ENCODE measurements at regions not wholly inside any gene's neighbourhood (a gene's known extent, or its start where the extent isn't known, plus 50 kb on each side); places are given as distances from the start of the nearest gene placed in this dataset.
A peak's percentile ranks its signal among the peaks of the same experiment; 100 is the strongest.

DNA sequence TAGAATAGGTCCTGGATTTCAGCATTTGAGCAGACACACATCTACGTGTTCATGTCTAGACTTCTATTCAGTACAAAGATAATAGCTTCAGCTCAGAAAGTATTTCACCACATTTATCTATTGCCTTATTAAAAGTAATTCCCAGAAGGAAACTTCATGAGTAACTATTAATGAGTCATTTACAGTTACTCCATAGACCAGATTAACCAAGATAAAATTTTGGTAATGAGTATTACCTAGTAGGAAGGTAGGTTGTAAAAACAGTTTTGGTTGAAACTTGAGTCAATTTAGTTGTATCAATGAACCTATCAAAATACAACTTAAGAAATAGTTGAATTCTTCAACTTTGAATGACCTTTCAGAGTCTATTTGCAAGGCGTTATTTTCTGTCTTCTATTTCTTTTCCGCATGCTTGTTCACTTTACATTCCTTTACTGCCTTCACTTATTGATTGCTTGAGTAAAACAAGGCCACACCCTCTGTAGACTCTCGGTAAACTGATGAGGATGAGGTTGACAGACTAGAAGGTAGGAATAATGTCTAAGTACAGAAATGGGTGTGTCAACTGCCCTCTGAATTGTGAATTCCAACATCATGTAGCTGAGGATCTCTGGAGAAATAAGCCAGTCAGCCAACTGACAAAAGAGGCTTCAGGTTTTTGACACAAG is 1165.6 kb upstream of the ZEB2 start:
- H3K4me2 ChIP-seq (ENCODE audit: extremely low read depth, insufficient read depth, low read length) = no peak overlapping the region
- H3K36me3 ChIP-seq (ENCODE audit: control insufficient read depth, insufficient read depth, low read length) = no peaks in the 10 kb centered on the region
- no peak overlapping the region for H3K9ac ChIP-seq (ENCODE audit: insufficient read depth, low read length)
- H4K20me1 ChIP-seq (ENCODE audit: control insufficient read depth, extremely low read depth, insufficient read depth, low read length) = no peaks in the 10 kb centered on the region
- H3K27ac ChIP-seq (ENCODE audit: insufficient read depth, low read length) = no peak overlapping the region
- H3K4me1 ChIP-seq (ENCODE audit: control insufficient read depth, extremely low read depth, insufficient read depth, low read length) = no peaks in the 10 kb centered on the region
- no peak overlapping the region for H3K4me3 ChIP-seq (replicated peaks in 1 of 4; ENCODE audit: control extremely low read depth in 1 of 4, insufficient read depth in 1 of 4, low read depth in 3 of 4, low read length in 4 of 4)
- H3K9me3 ChIP-seq (ENCODE audit: control insufficient read depth, insufficient read depth, low read depth, low read length) = no peaks in the 10 kb centered on the region
- H2AFZ ChIP-seq (ENCODE audit: low read length) = no peak overlapping the region
- DNase-seq (ENCODE audit: low read depth in 2 of 2) = peak; percentile 11 to 79
- TF ChIP-seq CTCF (conservative IDR thresholded peaks at IDR 0.05 in 1 of 2, IDR thresholded peaks at IDR 0.05 in 1 of 2; ENCODE audit: low read depth in 1 of 2, low read length in 2 of 2) (no peak), EZH2 (IDR thresholded peaks at IDR 0.05; ENCODE audit: low read length, missing control alignments) (no peak)
- no peaks in the 10 kb centered on the region for H3K79me2 ChIP-seq (ENCODE audit: control insufficient read depth, insufficient read depth, low read length)
- H3K27me3 ChIP-seq (ENCODE audit: control insufficient read depth, insufficient read depth, low read length) = no peaks in the 10 kb centered on the region

DNA sequence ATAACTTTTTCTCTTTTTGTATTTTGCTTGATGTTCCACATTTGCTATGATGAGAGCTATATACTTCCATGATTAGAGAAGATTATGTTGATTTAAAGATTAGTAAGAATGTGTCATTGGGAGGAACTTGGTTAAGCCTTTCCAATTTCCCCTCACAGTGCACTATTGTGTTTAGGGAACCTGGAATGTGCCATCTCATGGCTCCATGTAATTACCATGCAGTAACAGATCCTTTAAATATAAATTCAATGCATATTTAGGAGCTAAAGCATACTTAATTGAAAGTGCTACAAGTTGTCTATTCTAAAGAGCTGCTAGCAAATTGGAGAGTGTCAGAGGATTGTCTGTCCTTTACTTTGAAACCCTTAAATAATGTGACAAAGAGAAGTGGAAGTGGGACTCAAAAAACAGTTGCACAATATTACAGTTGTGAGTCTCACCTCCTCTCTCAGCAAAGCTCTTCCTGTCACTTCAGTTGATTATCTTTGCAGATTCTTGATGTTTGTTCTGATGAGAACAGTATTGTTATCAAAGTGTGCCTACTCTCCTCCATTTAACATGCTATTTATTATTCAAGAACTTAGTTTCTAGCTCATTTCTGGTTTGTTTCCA is 1162.7 kb upstream of the ZEB2 start:
- Histone ChIP-seq H2AFZ (ENCODE audit: low read length) (no peak overlapping the region), H3K4me1 (ENCODE audit: control insufficient read depth, extremely low read depth, insufficient read depth, low read length) (no peaks in the 10 kb centered on the region), H4K20me1 (ENCODE audit: control insufficient read depth, extremely low read depth, insufficient read depth, low read length) (no peaks in the 10 kb centered on the region), H3K9me3 (ENCODE audit: control insufficient read depth, insufficient read depth, low read depth, low read length) (no peaks in the 10 kb centered on the region), H3K79me2 (ENCODE audit: control insufficient read depth, insufficient read depth, low read length) (no peaks in the 10 kb centered on the region), H3K4me2 (ENCODE audit: extremely low read depth, insufficient read depth, low read length) (no peak overlapping the region), H3K27ac (ENCODE audit: insufficient read depth, low read length) (no peak overlapping the region), H3K4me3 (replicated peaks in 1 of 4; ENCODE audit: control extremely low read depth in 1 of 4, insufficient read depth in 1 of 4, low read depth in 3 of 4, low read length in 4 of 4) (no peak overlapping the region), H3K27me3 (ENCODE audit: control insufficient read depth, insufficient read depth, low read length) (no peaks in the 10 kb centered on the region), H3K9ac (ENCODE audit: insufficient read depth, low read length) (no peak overlapping the region), H3K36me3 (ENCODE audit: control insufficient read depth, insufficient read depth, low read length) (no peaks in the 10 kb centered on the region)
- TF ChIP-seq CTCF (conservative IDR thresholded peaks at IDR 0.05 in 1 of 2, IDR thresholded peaks at IDR 0.05 in 1 of 2; ENCODE audit: low read depth in 1 of 2, low read length in 2 of 2) (no peak), EZH2 (IDR thresholded peaks at IDR 0.05; ENCODE audit: low read length, missing control alignments) (no peak)
- peak; percentile 9 to 32 for DNase-seq (ENCODE audit: low read depth in 2 of 2)

DNA sequence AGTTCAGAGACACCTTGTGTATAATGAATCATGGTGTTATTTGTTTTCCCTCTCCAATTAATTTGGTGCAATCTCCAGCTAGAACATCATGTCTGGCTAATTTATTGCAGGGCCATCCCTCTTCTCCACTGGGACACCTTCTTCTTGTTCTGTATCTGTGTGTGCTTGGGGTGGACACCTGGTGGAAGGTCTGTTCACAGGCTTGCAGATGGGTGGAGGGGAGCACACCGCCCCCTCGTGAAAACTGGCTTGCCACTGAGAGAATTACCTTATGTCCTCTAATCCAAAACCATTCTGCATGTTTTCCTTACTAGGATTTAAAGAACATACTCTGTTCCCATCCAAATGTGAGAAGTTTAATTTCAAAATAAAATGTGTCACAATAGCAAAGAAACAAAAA is 1160.4 kb upstream of the ZEB2 start:
- Histone ChIP-seq H4K20me1 (ENCODE audit: control insufficient read depth, extremely low read depth, insufficient read depth, low read length) (no peaks in the 10 kb centered on the region), H3K4me2 (ENCODE audit: extremely low read depth, insufficient read depth, low read length) (no peak overlapping the region), H3K9me3 (ENCODE audit: control insufficient read depth, insufficient read depth, low read depth, low read length) (no peaks in the 10 kb centered on the region), H3K4me3 (replicated peaks in 1 of 4; ENCODE audit: control extremely low read depth in 1 of 4, insufficient read depth in 1 of 4, low read depth in 3 of 4, low read length in 4 of 4) (no peak overlapping the region), H3K9ac (ENCODE audit: insufficient read depth, low read length) (no peak overlapping the region), H3K27me3 (ENCODE audit: control insufficient read depth, insufficient read depth, low read length) (no peaks in the 10 kb centered on the region), H3K79me2 (ENCODE audit: control insufficient read depth, insufficient read depth, low read length) (no peaks in the 10 kb centered on the region), H2AFZ (ENCODE audit: low read length) (no peak overlapping the region), H3K36me3 (ENCODE audit: control insufficient read depth, insufficient read depth, low read length) (no peaks in the 10 kb centered on the region), H3K4me1 (ENCODE audit: control insufficient read depth, extremely low read depth, insufficient read depth, low read length) (no peaks in the 10 kb centered on the region), H3K27ac (ENCODE audit: insufficient read depth, low read length) (no peak overlapping the region)
- DNase-seq (ENCODE audit: low read depth in 2 of 2) = no peak
- TF ChIP-seq EZH2 (IDR thresholded peaks at IDR 0.05; ENCODE audit: low read length, missing control alignments) = no peak
- TF ChIP-seq CTCF (conservative IDR thresholded peaks at IDR 0.05 in 1 of 2, IDR thresholded peaks at IDR 0.05 in 1 of 2; ENCODE audit: low read depth in 1 of 2, low read length in 2 of 2) = no peak

All from fibroblast of lung (primary cell).